GM18907 (cell line): ENCODE measurements at regions not wholly inside any gene's neighbourhood (a gene's known extent, or its start where the extent isn't known, plus 50 kb on each side); places are given as distances from the start of the nearest gene placed in this dataset.

Experiments
- ATAC-seq: cut with Tn5 transposase; IDR thresholded peaks from one replicate; pipeline ENCODE4 v1.9.1; 2021; ENCODE audit warnings: mild to moderate bottlenecking, moderate library complexity; ENCODE audit not compliant: unreplicated experiment

DNA sequence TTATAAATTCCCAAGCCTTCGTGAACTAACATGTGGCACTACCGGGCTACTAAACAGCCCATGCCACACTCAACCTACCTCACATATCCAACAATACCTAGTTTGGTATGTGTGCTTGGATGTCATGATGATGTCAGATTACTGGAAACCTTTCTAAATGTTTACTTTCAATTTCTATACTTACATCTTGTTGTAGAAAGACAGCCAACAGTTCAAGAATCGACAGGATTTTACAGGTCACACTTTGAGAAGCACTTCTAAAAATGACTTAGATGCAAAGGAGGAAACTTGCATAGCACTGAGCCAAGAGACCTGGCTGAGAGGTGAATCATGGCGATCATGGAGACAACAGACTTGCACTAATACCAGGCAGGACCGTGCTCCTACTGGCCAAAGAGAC, 209.9 kb downstream of the COL4A1 start:
- ATAC-seq, result no peak

DNA sequence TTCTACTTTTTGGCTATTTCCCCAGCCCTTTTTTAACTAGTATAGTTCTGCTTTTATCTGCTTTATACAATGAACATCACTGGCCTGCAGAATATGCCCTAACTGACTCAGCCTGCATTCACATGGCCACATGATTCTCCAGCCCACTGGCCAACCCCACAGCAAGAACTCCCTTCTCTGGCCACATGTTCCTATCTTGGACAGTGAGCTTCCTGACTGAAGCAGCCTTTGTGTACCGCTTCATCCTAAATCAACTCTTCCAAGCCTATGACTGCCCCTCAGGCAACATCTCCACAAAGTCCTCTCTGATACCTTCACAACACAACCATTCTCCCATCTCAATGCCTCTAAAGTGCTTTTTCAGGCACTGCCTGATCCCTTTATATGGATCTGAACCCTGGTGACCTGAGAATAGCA, 214.1 kb downstream of the COL4A1 start:
- no peak for ATAC-seq

DNA sequence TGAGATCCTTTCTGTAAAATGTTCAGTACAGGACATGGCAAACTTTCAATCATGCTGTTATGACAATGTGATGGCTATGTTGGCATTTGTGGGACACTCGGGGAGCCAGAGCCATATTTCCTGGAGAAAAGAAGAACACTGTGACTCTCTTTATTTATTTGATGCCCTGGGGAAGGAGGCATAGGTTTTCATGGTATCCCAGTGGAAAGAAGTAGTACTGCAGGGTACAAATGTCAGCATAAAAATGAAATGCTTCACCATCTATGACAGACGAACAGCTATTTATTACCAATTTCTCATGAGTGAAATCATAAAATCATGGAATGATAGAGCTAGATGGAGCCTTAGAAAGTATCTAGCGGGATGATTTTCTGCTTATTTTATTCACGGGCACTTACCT, 217.1 kb downstream of the COL4A1 start:
- no peak for ATAC-seq

DNA sequence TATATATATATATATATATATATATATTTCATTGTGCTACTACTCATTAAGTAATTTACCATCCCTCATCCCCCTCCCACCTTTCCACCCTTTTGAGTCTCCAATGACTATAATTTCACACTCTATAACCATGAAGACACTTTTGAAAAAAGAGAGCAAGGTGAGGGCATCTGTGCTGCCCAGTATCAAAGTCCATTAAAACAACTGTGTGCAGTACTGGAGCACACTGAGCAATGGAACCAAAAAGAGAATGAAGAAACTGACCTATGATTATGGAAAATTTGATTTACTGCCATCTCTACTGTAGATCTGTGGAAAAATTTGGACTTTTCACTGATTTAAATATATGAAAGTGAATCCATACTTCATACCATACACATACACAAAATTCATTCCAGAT, 217.9 kb downstream of the COL4A1 start:
- no peak for ATAC-seq

DNA sequence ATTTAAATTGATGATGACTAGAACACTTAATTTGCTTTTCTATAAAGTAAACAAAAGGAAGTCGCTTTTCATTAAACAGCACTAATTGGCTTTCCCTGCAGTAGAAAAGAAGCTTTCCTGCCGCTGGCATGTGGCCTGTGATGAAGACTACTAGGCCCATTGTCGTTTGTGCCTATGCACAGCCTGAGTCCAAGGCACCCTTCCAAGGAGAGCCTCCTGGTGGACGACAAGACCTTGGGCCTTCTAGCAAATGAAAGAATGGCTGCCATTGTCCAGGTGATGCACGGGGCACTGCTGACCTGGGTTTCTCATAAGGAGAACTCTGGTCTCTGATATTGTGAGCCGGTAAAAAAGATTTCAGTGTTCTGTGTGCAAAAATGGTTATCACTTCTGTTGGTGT, 233.0 kb downstream of the COL4A1 start:
- ATAC-seq, result no peak

DNA sequence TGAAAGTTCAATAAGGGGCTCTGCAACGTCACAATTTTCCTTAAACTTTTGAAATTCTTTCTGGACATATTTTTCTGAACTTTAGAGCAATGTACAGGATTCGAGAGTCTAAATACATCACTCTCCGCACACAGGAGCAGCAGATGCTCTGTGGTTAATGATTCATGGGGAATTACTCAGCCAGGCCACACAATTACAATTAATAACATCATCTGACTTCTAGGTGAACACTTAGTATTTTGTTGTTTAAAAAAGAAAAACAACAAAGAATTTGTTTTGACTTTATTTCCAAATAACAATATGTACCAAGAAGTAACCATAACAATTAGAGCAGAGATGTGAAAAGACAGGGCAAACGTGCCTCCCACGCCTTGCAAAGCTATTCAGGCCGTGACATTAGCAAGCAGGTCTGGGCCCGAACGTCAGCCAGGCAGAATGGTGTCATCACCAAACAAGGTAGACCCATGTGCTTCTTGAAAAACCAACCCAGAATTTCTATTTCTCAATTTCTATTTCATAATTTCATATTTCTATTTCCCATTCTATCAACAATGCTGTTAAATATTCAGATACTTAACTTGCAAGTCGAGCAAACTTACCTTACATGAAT, 236.3 kb downstream of the COL4A1 start:
- no peak for ATAC-seq

DNA sequence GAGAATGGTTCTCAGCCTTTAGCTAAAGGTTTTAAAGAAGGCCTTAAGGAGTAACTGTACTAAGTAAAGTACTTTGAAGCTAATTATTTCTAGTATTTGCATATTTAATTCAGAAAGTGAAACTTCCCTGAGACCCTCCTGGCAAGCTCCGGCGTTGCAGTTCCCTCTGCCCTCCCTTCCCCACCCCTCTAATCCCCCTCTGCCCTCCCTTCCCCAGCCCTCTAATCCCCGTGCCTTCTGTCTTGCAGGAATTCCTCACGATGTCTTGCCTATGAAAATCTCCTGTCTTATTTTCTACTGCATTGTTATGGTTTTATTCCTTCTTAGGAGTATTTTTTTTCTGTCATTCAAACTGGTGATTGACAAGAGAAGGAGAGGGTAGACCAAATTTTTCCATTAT, 236.9 kb downstream of the COL4A1 start:
- no peak for ATAC-seq

DNA sequence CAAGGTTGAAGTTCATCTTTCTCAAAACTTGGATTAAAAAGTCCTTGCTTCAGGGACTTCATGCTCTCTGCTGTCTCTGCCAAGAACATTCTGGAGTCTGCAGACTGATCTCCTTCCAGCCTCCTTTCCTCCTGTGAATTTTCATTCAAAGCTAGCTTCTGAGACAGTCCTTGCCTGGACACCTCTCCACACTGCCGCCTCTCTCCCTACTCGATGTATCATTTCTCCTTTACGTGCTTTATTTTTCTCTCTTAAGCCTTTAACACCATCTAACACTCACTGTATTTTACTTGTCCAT, 238.8 kb downstream of the COL4A1 start:
- ATAC-seq, result no peak

DNA sequence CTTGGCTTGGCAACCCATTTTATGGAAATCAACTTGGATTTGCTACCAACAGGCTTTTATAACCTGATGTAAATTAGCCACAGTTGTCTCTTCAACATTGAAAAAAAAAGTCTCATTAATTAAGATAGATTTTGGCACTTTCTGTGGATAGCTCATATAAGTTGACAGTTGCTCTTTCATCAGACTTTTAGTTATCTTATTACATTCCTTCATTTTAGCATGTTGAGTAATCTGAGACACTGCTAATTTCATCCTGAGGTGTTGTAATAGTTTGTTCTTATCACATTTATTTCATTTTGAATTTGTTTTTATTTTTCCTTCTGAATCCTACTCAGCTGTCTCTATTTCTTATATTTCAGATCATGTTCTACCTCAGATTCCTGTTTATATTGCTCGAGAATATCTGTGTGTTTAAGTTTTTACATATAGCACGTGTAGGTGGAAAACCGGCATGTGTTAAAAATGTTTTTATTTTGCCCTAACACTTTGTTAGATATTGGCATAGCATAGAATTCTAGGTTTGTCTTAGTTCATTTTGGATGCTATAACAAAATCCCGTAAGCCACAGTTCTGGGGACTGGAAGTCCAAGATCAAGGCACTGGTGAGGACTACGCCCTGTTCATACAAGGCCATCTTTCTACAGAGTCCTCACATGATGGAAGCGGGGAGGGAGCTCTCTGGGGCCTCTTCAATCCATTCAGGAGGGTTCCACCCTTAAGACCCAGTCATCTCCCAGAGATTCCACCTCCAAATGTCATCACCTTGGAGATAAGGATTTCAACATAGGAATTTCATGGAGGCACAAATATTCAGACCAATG, 239.4 kb downstream of the COL4A1 start:
- ATAC-seq, result no peak

DNA sequence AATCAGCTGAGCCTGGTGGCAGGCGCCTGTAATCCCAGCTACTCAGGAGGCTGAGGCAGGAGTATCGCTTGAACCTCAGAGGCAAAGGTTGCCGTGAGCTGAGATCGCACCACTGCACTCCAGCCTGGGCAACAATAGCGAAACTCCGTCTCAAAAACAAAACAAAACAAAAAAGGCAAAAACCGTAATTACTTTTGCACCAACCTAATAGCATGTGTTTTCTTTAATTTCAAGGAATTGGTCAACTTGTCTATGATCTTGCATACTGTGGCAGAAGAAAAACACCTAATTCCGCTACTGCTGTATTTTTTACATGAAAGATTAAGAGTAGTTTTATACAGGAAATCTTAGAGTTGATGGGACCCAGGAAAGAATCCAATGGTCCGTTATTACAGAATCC, 241.2 kb downstream of the COL4A1 start:
- ATAC-seq, result no peak

DNA sequence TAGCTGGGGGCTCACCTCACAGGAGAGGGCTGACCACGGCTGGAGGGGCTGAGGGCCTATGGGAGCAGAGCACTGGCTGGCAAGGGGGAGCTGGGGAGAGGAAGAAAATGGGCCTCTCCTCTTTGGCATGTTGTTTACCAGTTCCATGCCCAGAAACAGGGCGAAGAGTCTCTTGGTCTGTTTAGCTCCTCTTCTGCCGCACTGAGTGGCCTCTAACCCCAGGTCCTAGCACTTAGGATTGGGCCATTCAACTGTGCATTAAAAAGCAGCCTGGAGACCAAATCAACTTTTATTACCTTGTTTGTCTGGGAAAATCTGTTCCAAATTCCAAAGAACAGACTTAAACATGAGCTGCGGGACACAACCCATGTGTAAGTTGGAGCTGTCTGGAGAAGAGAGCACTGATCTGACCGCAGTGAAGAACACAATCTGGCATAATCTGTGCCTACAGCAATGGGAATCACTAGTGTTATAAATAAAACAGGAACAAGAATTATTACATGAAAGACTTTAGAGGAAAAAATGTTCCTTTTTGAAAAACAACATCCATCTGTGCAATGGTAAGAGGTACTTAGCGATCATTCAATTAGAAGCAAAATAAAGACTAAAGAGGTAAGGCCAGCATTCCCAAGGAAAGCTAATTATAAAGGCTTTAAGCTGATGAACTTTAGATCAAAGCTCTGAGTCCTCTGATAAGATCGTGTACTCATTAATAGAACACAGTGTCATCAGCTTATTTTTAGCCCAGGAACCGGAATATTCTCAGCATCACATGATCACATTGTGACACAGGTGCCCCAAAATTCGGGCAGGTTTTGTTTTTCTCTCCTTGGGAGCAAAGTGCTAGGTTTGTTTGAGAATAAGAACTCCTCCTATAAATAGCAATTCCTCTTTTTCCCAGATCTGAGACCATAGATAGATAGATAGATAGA, 243.2 kb downstream of the COL4A1 start:
- ATAC-seq, result no peak

DNA sequence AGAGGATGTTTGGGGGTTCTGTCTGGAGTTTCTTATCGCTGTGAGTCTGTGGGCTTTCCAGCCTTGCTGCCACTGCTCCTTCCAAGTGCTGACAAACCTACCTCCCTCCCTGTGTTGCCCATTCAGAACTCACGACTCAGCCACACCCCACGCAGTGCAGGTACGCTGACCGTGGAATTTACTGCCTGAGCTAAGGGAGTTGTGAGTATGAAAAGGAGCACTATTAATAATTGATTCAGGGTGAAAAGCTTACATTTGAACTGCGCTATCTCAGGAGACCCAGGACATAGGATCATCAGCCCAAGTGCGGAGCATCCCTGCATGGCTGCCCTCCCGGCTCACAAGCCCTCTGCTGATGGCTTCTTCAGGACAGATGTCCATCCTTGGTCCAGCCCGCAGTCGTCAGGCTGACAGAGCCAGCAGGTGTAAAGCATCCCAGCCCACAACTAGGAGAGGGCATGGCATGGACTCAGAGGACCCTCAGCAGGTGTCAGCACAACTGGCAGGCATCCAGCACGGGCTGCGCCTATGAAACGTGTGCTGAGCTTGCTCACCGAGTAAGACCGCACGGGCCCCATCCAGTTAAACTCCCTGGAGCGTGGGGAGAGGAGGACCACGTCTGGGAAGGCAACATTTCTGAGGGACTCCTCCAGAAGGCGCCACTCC, 244.0 kb downstream of the COL4A1 start:
- no peak for ATAC-seq

DNA sequence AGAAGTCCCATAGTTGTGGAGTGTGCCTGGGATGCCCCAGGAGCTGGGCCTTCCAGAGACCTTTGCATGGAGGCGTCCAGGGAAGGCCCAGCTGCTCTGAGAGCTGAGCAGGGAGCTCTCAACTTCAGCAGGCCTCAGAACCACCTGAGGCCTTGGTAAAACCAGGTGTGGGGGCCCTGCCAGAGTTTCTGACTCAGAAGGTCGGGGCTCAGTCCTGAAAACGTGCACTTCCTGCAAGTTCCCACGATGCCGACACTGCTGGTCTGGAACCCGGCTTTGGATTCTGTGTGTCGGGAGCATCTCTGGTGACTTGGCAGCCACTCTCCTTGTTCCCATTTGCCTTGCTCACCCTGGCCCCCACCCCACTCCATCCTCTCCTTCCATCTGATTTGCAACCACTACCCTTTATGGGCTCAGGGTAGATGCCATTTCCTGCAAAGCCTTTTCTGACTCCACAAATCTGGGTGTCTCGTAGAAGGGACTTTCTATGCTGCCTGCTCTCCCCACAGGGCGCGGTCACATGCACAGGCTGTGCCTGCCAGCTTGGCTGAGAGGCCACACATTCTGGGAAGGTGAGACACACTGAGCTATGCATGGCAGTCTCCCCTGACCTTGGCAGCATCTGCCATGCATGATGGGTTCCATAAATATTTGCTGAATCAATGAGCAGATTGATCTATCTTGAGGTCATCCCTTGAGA, 244.7 kb downstream of the COL4A1 start:
- ATAC-seq, result no peak

DNA sequence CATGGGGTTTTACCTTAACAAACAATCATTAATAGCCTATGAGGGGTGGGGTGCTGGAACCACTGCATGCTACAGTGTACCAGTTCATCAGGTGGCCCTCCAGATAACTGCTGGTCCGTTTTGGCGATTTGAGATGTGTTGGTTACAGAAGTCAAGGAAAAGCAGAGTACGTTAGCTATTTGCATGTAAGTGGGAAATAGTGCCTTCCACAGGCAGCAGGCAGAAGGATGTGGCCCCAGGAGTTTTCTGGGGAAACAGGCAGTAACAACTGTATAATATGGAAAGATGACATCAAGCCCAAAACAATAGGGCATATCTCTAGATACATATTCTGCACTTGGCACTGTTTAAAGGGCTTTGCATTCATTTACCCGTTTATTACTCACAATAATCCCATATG, 245.7 kb downstream of the COL4A1 start:
- ATAC-seq, result no peak

DNA sequence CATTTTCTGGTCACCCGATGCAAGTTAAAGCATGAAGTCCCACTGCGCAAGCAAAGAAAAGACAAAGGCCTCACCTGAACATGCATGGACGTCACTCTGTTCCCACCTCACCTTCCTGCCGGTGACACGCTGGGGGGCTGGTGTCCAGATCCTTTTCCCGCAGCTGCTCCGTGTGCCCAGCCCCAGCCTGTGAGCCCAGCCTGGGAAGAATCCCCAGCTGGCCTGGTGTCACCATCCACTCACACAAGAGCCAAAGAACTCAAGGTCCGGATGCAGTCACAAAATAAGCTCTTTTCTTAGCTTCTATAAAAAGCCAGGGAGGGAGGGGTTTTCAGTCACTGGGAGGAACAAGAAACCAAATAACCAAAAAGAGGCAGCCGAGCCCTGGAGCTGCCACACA, 249.9 kb downstream of the COL4A1 start:
- ATAC-seq, result no peak

DNA sequence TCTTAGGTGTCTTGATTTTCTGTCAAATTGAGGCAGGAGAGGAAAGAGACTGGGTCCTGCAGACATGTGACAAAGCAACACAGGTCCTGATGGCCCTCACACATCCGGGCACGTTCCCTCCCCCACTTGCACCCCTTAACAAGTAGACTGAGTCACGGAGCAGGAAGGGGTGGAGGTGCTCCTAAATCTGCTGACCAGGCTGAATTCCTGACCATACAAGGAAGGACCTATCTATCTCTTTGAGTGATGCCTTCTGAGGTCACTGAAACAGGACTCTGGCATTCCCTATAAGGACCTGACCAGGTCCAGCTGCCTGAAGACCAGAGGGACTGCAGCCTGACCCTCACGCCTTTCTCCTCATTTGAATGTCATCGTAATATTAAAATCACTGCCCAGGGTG, 250.3 kb downstream of the COL4A1 start:
- ATAC-seq, result no peak

DNA sequence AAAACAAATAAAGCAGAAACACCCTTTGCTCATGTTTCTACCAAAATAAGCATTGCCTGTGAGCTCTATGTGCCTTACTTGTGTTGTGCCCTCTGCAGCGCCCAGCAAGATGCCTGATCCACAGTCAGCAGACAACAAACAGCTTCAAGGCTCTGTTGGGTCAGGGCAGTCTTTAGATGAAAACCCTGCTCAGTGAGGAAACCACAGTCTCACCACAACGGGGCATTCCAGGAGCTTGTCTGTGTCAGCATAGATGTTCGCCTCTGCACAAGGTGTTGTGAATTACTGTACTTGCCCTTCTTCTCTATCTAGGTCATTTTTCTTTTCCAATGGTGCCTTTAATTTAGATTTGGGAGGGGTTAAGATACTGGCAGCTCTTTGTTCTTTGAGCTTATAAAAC, 251.9 kb downstream of the COL4A1 start:
- ATAC-seq, result peak; percentile 95

DNA sequence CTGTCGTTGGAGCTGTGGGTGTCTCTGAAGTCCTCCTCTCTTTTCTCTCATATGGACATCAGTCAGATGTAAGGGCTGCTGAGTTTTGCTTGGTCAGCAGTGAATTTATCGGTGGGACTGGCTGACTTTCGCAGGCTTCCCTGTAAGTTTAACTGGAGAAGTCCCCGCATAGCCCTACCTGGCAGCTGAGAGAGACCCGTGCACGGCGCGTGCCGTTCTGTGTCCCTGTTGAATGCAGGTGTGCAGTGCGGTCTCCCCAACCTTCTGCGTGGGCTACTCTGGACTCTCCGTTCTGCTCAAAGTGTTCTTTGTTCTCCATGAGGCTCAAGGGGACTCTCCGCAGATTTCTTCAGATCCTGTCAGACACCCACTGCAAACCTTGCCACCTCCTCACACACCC, 252.9 kb downstream of the COL4A1 start:
- no peak for ATAC-seq

DNA sequence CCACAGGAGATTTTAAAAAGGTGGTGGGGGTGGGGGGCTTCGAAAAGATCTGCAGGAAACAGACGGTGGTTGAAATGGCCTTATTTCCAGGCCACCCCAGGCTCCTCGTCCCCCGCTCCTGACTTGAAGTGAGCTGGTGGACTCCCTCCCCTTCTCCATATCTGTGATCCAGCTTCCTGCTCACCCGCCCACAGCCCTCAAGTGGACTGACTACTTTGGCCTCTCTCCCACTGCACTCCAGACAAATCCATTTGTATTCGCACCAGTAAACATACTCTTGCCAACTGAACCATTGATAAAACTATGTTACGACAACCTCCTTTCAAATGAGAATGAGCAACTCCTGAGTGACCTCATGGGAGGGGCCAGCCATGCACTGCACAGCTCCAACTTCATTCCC, 259.5 kb downstream of the COL4A1 start:
- ATAC-seq, result no peak

DNA sequence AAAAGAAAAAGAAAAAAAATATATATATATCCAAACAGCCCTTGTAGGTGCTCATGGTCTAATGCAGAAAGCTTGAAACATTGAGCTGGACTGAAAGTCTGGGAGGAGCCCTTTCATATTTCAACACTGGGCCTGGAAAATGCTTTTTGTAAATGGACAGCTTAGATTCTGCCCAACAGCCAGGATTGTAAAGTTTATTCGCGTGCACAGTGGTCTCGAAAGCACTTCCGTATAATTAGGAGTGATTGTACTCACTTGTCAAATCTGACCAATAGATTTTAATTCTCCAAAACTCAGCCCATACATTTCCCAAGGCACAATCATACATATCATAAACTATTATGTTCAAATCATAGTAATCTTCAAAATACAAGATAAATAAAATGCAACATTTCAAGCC, 260.1 kb downstream of the COL4A1 start:
- ATAC-seq, result no peak

DNA sequence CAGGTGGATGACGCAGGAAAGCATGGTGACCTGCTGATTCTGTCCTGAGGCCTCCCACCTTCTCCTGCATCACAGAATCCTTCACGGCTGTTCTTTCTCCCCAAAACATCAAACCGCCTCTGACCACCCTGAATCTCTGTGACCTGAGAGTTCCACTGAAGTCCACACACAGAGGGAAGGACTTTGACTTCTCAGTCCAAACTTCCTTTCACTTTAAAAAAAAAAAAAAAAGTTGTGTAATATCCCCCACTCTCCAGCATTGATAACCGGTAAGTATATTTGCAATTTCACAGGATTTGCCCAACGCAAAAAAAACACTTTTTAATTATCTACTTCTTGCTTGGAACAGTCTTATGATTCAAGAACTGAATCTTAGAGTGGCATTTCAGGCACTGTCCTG, 259.5 kb upstream of the IRS2 start:
- ATAC-seq, result no peak
